Embryonic facial prominence (tissue), 1 donor: ENCODE measurements at regions not wholly inside any gene's neighbourhood (a gene's known extent, or its start where the extent isn't known, plus 50 kb on each side); places are given as distances from the start of the nearest gene placed in this dataset.
"Not testable (repeated sequence)": the region's sequence is repeated elsewhere in the genome, so short reads cannot be mapped to it uniquely, and the experiment has no call there.

ENCODE experiments used
- DNase-seq: peaks from one replicate; pipeline ENCODE4 v3.0.0-alpha.2; 2016; ENCODE audit errors: extremely low spot score

DNA sequence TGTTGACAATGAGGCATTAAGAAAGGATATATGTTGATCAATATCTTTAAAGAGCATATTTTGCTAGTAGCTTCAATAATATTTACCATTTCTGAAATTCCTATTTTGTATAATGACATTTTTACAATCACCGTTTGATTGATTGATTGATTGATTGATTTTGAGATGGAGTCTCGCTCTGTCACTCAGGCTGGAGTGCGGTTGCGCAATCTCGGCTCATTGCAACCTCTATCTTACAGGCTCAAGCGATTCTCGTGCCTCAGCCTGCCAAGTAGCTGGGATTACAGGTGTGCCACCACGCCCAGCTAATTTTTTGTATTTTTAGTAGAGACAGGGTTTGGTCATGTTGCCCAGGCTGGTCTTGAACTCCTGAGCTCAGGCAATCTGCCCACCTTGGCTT is 150.9 kb upstream of the TEX13D start:
- DNase-seq, result not testable (repeated sequence)

- no peak for DNase-seq
Measured at GRCh38 chrX:124190440-124190839, 142.0 kb upstream of the TEX13D start.

GRCh38 chrX:124194199-124194598 is 138.3 kb upstream of the TEX13D start:
- no peak for DNase-seq

GRCh38 chrX:124194901-124195300 is 137.6 kb upstream of the TEX13D start:
- DNase-seq, result no peak

- DNase-seq, result no peak
Measured at GRCh38 chrX:124203311-124203710, 129.1 kb upstream of the TEX13D start.

- DNase-seq, result no peak
Measured at GRCh38 chrX:124208660-124209059, 123.8 kb upstream of the TEX13D start.

DNA sequence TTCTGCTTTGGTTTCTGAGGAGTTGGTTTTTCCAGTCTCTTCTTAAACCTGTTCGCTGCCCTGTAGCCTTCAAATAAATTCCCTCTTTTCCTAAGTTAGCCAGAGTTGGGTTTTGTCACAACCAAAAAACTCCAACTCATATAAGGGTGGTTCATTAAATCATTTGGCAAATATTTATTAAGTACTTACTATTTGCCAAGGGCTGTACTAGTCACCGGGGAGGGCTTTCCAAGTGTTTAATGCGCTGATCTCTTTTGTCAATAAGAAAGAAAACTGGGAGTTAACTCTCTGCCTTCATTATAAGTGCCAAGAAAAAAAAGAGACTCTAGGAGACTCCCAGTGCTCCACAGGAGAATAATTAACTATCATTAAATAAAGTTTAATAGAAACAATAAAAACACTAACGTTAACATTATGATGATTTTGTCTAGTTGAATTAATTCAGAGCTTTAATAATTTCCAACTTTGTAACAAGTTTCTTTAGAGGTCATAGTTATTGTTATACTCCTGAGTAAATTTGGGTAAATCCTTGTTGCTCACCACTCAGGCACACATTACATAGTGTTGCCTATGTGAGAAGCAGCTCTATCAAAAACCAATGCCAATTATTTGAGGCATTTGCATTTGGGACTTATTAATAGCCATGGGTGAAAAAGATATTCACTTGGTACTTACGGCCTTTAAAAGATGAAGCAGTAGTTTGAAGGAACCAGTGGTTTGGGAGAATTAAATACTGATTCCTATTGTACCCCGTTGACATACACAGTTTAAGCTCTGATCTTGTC is 122.5 kb upstream of the TEX13D start:
- DNase-seq, result no peak

GRCh38 chrX:124211312-124211942 is 121.0 kb upstream of the TEX13D start:
- no peak for DNase-seq

- no peak for DNase-seq
Measured at GRCh38 chrX:124212622-124213021, 119.8 kb upstream of the TEX13D start.

- no peak for DNase-seq
Measured at GRCh38 chrX:124215786-124216185, 116.7 kb upstream of the TEX13D start.

- no peak for DNase-seq
Measured at GRCh38 chrX:124216396-124217115, 115.9 kb upstream of the TEX13D start.

DNA sequence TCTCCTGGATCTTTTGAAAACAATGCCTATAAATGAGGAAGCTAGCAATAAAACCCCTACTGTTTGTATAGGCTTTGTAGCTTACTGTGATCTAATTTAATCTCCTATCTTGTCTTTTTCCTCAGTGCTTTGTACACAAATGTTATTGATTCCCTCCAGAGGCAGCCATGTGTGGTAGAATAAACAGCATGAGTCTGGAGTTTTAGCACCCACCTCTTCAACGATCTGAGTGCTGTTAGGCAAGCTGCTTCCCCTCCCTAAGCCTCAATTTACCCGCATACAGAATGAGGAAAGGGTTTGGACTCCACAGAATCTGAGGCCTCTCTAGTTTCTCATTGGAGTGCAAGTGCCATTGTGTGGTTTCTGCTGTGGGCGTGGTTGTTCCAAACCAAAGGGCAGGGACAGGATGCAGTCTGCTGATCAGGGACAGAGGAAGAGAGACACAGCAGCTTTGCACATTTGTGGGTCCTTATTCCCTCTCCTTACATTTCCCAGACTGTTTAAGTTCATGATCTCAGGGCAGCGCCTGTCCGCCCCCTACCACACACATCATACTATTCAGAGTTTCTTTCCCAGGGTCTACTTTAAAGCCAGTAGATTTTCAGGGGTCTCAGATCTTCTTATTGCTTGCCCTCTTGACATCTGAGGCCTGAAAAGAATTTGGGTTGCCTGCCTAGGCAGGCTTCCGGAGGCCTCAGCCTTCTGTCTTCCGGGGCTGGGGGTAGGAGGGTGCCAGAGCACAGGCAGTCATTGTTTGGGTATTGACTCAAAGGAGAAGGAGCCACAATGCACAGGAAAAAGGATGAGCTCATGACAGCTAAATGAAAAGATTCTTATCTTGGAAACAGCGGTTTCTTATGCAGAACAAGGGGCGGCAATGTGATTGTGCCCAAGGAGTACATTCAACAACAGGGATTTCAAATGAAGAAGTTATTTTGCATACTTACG is 114.9 kb upstream of the TEX13D start:
- DNase-seq, result no peak

DNA sequence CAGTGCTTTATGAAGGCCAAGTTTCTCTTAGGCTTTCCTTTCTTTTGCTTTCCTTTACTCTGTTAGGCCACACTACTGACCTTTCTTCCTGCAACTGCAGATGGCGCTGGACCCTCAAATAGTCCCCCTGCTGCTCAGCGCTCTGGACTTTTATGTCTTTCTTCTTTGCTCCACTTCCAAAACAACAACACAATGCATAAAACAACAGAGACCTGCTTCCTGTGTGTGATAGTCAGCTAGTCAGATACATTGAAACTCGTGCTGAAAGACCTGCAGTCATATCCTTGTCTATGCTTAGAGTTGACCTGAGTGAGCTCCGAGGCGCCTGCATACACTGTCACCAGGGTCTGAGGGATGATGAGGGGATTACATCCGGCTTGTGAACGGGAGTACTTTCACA is 108.9 kb upstream of the TEX13D start:
- no peak for DNase-seq

GRCh38 chrX:124224528-124224927 is 107.9 kb upstream of the TEX13D start:
- DNase-seq, result no peak

DNA sequence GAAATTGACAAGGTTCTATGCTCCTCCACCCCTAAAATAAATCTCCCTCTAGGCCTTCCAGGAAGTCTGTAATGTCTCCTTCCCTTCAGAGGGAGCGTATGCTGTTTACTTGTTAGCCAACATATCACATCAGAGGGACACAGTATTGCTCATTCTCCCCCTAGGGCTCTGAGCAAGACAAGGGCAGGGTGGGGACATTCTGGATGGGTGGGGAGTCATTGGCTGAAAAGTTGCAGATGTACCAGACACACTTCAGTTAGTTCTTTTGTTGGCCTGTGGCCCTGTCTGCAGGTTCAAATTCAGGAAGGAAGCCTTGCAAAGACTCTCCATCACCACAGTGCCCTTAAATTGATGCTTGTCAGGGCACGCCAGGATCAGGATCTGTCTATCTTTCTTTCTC is 106.3 kb upstream of the TEX13D start:
- DNase-seq, result no peak

DNA sequence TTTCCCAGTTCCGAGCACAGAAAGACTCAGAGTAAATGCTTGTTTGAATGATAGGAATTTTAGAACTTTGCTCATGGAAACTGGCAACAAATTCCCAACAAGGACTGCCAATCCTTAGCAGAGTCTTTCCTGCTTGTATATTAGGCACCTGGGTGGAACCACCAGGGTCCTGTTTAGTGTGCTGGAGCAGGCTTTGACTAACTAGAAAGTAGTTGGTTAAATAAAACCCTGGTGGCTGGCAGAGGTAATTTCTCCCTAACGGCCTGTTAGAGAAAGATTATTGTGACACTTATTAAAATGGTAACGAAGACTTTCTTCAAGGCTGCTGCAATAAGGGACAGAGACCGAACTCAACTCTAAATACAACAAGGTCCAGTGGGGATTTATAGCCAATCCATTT is 103.6 kb upstream of the TEX13D start:
- DNase-seq, result no peak

GRCh38 chrX:124229374-124229773 is 103.1 kb upstream of the TEX13D start:
- no peak for DNase-seq

GRCh38 chrX:124230655-124231450 is 101.6 kb upstream of the TEX13D start:
- no peak for DNase-seq

DNA sequence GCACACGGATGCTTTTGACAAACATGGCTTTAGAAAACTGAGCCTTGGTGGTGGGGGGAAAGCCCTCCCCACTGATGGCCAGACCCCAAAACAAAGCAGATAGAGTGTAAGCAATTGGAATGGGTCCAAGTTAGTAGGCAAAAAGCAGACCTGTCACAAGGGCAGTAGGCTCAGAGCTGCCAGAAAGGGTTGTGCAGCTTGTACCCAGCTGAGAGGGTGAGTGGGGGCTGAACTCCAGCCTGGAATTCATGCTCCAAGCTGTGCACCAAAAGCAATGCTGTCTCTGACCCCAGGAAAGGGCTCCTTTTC is 101.1 kb upstream of the TEX13D start:
- no peak for DNase-seq

- no peak for DNase-seq
Measured at GRCh38 chrX:124232523-124233201, 99.8 kb upstream of the TEX13D start.

- no peak for DNase-seq
Measured at GRCh38 chrX:124234348-124234747, 98.1 kb upstream of the TEX13D start.
